Motor neuron (in vitro differentiated cells): ENCODE measurements at regions not wholly inside any gene's neighbourhood (a gene's known extent, or its start where the extent isn't known, plus 50 kb on each side); places are given as distances from the start of the nearest gene placed in this dataset.
A peak's percentile ranks its signal among the peaks of the same experiment; 100 is the strongest.

Experiments used
- ATAC-seq, 8 experiments: fragments of 200-7000 bp; cut with Tn5 transposase; replicated peaks in 6 of 8; 2 replicates each; pipeline ENCODE4 v1.8.0; 2021; ENCODE audit warnings: mild to moderate bottlenecking in 8 of 8, moderate library complexity in 8 of 8
- H3K27ac ChIP-seq, 2 donors: fragments of 250-450 bp; sonication (Bioruptor Pico); 2 replicates each; pipeline ENCODE4 v1.9.0; 2021; ENCODE audit warnings: antibody characterized with exemption in 2 of 2, mild to moderate bottlenecking in 2 of 2, moderate library complexity in 1 of 2
- H3K4me1 ChIP-seq, 2 donors: fragments of 250-450 bp; sonication (Bioruptor Pico); replicated peaks in 1 of 2; 2 replicates each; pipeline ENCODE4 v1.6.1; 2021; ENCODE audit warnings: antibody characterized with exemption in 2 of 2, mild to moderate bottlenecking in 2 of 2, moderate library complexity in 1 of 2
- H3K4me3 ChIP-seq, 5 donors: fragments of 250-450 bp; sonication (Bioruptor Pico); 2 replicates each; pipeline ENCODE4 v1.9.0; 2021; ENCODE audit warnings: antibody characterized with exemption in 5 of 5, mild to moderate bottlenecking in 5 of 5, moderate library complexity in 4 of 5
- WGBS, 10 experiments: fragments of 450-650 bp; shearing (Covaris generic); methylation state at CpG; one replicate each; pipeline ENCODE4 v1.0.0; 2022; 5-methylcytosine and 5-hydroxymethylcytosine counted together
- in situ Hi-C, 9 experiments: fragments of 400-800 bp; cut with MboI; loops; one replicate each; pipeline ENCODE4 v1.15.0; 2021; ENCODE audit warnings: low sequenced_read_pairs in 9 of 9, low pct_unique_long_range_greater_than_20kb in 2 of 9; ENCODE audit not compliant: unreplicated experiment in 9 of 9

DNA sequence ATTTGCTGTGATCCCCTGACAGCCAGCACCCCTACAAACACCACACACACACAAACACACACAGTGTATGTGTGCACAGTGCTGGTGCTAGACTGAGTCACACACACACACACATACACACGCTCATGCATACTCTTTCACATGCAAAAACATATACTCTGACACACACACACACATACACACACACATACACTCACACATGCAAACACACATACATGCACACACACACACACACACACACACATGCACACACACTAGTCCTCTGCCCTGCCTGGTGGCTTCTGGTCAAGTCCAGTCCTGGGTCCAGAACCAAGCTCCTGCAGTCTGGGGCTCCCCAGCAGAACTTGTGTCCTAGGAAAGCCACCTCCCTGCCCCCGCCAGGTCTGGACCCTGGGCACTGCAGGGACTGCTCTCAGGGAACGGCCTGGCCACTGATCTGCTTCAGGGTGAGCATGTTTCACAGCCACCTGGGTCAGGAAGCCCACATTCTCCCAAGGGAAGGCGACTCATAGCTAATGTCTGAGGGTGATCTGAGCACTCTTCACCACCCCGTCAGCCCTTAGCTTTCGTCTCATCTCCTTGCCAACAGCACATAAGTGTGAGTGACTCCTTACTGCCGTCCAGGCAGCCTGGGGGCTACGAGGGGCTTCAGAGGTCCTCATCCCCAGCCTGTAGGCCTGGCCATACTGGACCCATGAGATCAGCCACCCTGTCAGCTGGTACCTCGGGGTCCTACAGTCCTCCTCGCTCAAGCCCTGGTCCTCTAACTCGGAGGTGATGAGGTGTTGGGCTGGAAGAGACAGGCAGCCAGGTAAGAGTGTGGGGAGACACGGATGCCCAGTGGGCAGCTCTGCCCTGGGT lies 88.1 kb downstream of the MCFD2 start:
- peak in 3 of 8 experiments; percentile 35 to 57 (median 40) for ATAC-seq
- 40 to 90% (median 60%) methylated on average over 1 to 3 of the region's 12 CpGs; no CpG with 5 or more reads in 3 of the 10 experiments for WGBS, 10 experiments
- Histone ChIP-seq H3K4me1 (no peaks in the 10 kb centered on the region), H3K27ac (no peak overlapping the region), H3K4me3 (no peak overlapping the region)
- in situ Hi-C loops, result no loop called here

DNA sequence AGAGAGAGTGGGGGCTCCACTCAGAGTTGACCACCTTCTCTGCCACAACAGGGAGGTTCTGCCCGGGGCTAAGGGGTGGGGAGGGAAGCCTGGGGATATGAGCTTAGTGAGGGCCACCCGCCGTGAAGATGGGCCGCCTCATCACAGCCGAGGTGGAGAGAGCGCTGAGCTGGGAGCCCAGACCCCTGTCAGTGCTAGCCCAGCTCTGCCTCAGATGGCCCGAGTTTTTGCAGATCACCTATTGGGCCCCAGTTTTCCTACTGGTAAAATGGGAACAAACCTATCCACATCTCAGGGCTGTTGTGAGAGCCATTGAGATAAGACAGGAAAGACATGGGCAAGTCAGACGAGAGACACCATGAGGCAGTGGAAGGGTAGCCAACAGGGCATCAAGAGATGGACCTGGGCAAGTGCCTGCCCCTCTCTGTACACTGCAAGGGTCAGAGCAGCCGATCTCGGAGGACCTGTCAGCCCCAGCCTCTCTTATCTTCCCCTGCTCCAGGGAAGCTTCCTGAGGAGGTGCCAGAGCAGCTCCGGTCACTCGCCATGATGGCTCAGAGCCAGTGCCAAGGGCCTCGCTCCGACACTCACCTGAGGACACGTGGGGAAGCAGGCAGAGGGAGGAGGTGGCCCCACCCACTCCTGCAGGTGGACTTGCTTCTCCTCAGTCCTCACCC lies 88.9 kb downstream of the MCFD2 start:
- ATAC-seq, result no peak
- in situ Hi-C loops, result no loop called here
- H3K4me3 ChIP-seq, result no peak overlapping the region
- no peaks in the 10 kb centered on the region for H3K4me1 ChIP-seq
- H3K27ac ChIP-seq, result no peak overlapping the region
- 79 to 100% (median 97%) methylated on average over 1 to 5 of the region's 15 CpGs; no CpG with 5 or more reads in 6 of the 10 experiments for WGBS, 10 experiments

DNA sequence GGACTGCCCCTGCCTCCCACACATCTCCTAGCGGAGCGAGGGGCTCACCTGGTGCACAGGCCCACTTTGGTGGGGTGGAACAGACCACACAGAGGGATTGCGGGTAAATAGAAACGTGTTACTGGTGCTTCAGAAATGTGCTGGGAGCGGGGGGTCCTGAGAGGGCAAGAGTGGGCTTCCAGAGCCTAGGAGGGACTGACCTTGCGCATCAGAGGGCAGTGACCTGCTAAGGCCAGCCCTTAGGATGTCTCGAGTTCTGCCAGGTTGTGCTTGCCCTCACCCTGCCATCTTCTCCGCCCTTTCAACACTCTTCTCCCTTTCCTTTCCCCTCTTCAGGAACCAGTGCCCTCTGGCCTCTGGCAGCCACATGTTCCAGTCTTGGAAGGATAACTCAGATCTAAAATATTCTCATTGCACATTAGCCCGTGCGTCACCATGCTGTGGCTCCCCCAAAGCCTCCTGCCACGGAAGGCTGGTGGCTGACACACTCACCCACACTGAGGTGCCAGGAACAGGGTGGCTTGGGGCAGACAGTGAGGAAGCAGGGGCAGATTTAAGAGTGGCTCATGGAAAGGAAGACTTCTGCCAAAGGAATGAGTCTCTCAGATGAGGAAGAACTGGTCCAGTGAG lies 89.6 kb downstream of the MCFD2 start:
- H3K27ac ChIP-seq, result no peak overlapping the region
- H3K4me3 ChIP-seq, result no peak overlapping the region
- in situ Hi-C loops, result no loop called here
- no peaks in the 10 kb centered on the region for H3K4me1 ChIP-seq
- 40 to 89% (median 76%) methylated on average over 4 to 6 of the region's 11 CpGs; no CpG with 5 or more reads in 5 of the 10 experiments for WGBS, 10 experiments
- ATAC-seq, result no peak

DNA sequence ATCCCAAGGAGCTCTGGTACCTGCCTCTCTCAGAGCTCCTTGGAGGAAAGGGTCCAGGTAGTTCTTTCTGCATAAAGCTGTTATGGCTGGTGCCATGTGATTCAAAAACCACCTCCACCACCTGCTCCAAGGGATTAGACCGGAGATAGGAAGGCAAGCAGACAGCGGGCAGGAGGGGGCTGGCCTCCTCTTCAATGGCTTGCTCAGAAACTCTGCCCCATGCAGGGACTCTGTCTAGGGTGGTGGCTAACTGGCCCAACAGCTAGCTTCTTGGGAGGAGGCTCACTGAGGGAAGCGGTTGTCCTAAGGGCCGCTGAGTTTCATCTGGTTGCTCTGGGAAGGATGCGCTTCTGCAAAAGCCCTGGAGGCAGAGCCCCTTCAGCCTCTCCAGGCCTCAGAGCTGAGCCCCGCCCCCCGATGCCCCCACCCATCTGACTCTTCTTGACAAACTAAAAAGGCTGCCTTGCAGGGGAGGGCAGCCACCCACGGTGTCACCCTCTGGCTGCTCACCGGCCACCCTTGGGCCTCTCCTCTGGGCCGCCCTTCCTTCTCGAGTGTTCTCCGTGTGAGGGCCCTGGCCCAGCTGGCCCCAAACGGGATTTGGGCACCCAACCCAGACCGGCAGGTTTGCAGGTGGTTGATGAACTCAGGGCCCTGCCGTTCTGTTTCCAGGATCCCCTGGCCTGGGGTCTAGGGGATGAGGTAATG lies 90.2 kb downstream of the MCFD2 start:
- Histone ChIP-seq H3K4me3 (no peak overlapping the region), H3K27ac (no peak overlapping the region), H3K4me1 (no peaks in the 10 kb centered on the region)
- in situ Hi-C loops, result no loop called here
- ATAC-seq, result no peak
- WGBS, 10 experiments, result 80 to 100% (median 82%) methylated on average over 1 to 2 of the region's 15 CpGs; no CpG with 5 or more reads in 6 of the 10 experiments

DNA sequence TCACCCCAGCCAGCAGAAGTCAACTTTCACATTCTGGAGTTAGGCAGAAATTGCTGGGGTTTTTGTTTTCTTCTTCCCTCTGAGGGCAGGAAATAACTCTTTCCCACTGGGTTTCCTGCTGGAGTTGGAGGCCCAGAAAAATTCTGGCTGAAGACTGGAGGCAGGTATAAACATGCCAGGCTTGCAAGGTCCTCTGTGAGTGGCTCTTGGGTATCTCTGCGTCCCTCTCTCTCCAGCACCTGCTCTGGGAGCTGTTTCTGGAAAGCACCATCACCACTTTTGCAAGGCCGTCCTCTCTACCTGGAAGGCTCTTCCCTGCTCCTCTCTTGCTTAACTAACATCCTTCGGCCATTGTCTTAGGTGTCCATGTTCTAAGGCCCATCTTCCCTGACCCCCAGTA lies 91.0 kb downstream of the MCFD2 start:
- ATAC-seq, result no peak
- in situ Hi-C loops, result no loop called here
- 80 to 100% (median 93%) methylated on average over 1 to 3 of the region's 3 CpGs; no CpG with 5 or more reads in 5 of the 10 experiments for WGBS, 10 experiments
- Histone ChIP-seq H3K27ac (no peak overlapping the region), H3K4me3 (no peak overlapping the region), H3K4me1 (no peaks in the 10 kb centered on the region)

DNA sequence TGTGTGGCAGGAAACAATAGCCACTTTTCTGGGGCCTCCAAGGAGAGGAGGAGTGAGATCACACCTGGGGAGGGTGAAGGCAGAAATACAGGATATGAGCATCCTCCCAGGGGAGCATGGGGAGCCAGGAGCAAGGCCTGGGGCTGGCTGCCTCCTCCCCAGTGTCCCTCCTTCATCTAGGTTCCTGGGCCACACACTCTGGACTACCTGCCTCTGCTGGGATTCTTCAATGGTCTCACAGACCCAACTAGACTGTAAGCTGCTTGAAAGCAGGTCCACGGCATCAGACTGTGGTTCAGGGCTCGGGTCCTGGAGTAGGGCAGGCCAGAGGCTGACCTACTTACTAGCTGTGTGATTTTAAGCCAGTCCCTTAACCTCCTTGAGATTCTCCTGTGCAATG lies 94.0 kb downstream of the MCFD2 start:
- peak in 1 of 8 experiments; percentile 23 for ATAC-seq
- Histone ChIP-seq H3K4me3 (no peak overlapping the region), H3K27ac (no peak overlapping the region), H3K4me1 (peaks cover 0 to 11% of the 10 kb centered on the region in 2 donors)
- in situ Hi-C loops, result no loop called here
- WGBS, 10 experiments, result no CpG with 5 or more reads among the region's 2 CpGs

DNA sequence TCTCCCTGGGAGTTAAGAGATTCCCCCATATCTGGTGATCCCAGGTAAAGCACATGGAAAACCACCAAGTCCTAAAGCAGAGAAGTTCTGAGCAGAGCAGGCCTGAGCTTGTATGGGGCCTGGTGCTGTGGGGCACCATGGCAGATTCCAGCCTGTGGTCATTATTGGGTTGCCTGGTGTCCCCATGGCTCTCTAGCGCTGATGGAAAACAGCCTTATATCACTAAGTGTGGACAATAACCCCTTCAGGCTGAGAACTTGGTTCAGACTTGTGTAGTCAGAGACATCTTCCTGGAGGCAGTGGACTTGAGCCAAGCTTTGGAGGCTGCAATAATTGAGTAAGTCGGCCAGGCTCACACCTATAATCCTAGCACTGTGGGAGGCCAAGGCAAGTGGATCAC lies 96.8 kb downstream of the MCFD2 start:
- Histone ChIP-seq H3K27ac (no peak overlapping the region), H3K4me1 (peaks cover 0 to 11% of the 10 kb centered on the region in 2 donors), H3K4me3 (no peak overlapping the region)
- WGBS, 10 experiments, result 67 to 100% (median 100%) methylated on average over 1 of the region's 2 CpGs; no CpG with 5 or more reads in 5 of the 10 experiments
- in situ Hi-C loops, result no loop called here
- ATAC-seq, result no peak

DNA sequence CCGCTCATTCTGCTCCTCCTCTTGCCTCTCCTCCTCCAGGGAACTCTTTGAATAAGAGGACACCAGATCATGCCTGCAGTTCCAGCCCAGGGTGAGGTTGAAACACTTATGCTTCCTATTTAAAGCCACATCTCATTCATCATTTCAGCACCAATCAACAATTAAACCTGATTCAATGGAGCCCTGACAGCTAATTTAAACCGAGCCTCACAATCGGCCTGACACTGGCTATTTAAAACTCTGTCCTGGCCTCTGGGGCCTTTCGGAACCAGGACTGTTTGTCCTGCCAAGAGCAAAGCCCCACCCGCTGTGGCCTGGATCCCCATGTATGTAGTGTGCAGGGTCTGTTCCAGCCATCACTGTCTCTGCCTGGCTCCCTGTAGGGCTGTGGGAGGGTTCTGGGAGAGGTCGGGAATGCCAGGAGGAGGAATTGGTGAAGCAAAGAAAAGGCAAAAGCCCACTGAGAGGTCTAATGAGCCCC lies 97.4 kb downstream of the MCFD2 start:
- Histone ChIP-seq H3K27ac (no peak overlapping the region), H3K4me1 (peaks cover 0 to 11% of the 10 kb centered on the region in 2 donors), H3K4me3 (no peak overlapping the region)
- in situ Hi-C loops, result no loop called here
- 20 to 59% (median 40%) methylated on average over 1 to 5 of the region's 6 CpGs; no CpG with 5 or more reads in 5 of the 10 experiments for WGBS, 10 experiments
- ATAC-seq, result peak in 6 of 8 experiments; percentile 25 to 84 (median 49)

DNA sequence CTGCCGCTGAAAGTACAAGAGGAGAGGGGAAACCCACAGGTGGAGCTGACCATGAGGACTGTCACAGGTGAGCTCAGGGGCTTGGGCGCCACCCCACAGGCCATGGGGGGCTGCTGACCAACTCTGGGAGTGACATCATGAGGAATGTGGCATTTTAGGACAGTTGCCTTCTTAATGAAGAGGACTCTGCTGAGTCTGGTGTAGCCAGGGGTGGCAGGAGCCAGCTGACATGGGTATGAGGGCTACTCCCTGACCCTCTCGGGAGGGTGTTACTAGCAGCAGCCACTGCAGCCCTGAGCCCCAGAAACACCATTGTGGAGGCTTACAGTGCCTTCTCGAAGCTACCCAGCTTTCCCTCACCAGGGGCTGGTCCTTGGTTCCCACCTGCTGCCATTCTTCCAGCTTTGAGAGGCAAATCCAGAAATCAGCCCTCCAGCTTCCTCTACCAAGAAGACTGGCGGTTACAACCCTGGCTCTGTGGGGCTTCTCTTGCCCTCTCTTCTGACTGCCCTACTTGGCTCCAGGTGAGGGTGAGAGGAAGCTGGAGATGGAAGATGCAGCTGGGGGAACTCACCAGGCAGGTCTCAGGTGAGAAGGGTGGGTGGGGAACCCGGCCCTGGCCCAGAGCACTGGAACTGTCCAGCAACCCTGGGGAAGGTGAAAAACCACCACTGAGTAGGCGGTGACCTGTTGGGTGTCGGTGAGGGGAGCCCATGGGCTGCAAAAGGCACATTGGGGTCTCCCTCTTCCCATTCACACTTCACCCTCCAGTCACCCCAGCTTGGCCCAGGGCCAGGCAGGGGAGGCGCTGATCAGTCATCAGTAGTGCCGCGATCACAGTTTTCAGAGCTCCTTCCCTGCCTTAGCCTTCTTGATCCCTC lies 98.5 kb downstream of the MCFD2 start:
- in situ Hi-C loops, result no loop called here
- Histone ChIP-seq H3K4me1 (peaks cover 8 to 20% of the 10 kb centered on the region in 2 donors), H3K4me3 (no peak overlapping the region), H3K27ac (no peak overlapping the region)
- WGBS, 10 experiments, result 33 to 100% (median 93%) methylated on average over 1 to 2 of the region's 11 CpGs; no CpG with 5 or more reads in 3 of the 10 experiments
- no peak for ATAC-seq

DNA sequence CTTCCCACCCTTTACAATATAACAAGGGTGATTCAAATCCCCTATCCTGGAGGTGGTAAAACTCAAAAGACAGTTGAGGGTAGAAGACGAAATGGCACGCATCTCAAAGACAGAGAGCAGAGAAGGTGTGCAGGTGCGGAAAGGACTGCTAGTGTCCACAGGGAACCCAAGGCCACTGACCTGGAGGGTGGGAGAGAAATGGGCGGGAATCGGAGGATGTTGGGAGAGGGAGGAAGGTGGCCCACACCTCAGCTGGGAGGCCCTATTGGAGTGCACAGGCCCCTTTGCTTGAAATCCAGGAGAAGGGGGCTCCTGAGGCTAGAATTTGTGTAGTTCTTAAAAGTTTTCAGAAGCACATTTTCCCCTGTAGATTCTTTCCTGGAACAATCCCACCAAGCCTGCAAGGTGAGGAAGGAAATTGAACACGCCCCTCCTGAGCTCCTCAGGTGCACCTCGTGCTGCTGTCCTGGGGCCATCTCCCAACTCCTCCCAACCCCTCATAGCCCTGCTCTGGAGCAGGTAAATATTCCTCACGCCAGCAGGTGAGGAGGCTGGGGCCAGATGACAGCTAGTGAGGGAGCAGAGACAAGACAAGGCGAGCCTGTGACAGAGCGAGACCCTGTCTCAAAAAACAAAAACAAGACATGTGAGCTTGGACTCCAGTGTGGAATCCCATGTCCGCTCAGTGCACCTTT lies 99.3 kb downstream of the MCFD2 start:
- Histone ChIP-seq H3K4me1 (peaks cover 15 to 25% of the 10 kb centered on the region in 2 donors), H3K27ac (no peak overlapping the region), H3K4me3 (no peak overlapping the region)
- WGBS, 10 experiments, result 60 to 95% (median 88%) methylated on average over 1 to 7 of the region's 11 CpGs; no CpG with 5 or more reads in 5 of the 10 experiments
- ATAC-seq, result no peak
- in situ Hi-C loops, result no loop called here

DNA sequence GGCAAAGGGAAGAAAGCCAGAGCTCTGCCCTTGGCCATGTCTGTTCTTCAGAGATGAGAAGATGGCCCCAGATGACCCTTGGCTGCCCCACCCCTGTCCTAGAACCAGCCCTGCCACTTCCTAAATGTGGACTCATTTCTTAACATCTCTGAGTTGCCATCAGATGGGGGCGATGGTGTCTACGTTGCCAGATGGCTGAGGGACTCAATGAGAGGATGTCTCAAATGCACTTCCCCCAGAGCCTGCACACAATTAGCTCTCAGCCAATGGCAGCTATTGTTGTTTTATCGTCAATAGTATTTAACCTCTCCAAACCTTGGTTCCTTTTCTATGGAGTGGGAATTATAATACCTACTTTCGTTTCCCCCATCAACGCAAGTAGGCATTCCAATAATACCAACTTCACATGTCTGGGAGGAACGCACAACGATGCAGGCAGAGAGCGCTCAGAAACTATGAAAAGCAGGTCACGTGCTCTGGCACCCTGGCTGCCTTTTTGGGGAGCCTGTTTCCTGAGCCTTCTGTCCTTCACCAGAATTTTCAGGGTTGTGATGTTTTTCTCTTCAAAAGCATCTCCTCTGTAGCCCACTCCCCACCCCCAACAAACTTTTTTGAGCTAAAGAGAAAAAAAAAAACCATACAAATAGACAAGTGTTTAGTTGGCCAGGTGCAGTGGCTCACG lies 100.3 kb downstream of the MCFD2 start:
- no peak overlapping the region for H3K27ac ChIP-seq
- H3K4me3 ChIP-seq, result no peak overlapping the region
- WGBS, 10 experiments, result 49 to 100% (median 85%) methylated on average over 1 to 9 of the region's 10 CpGs; no CpG with 5 or more reads in 1 of the 10 experiments
- in situ Hi-C loops, result no loop called here
- peaks cover 15 to 25% of the 10 kb centered on the region in 2 donors for H3K4me1 ChIP-seq
- ATAC-seq, result no peak
